Lung (tissue), 11 donors: ENCODE measurements at regions not wholly inside any gene's neighbourhood (a gene's known extent, or its start where the extent isn't known, plus 50 kb on each side); places are given as distances from the start of the nearest gene placed in this dataset.

Source experiments
- ATAC-seq: fragments of 200-7000 bp; cut with Tn5 transposase; one replicate; pipeline ENCODE4 v1.9.1; 2020; ENCODE audit warnings: moderate number of reproducible peaks; ENCODE audit not compliant: insufficient read depth, low FRiP score
- DNase-seq, 3 donors: peaks; one replicate each; pipeline ENCODE4 v3.0.0-alpha.2; 2013 to 2017
- H3K27ac ChIP-seq, 2 donors: one replicate each; pipeline ENCODE4 v1.5.1; 2013; ENCODE audit warnings: mild to moderate bottlenecking in 2 of 2, moderate library complexity in 2 of 2, control low read depth in 1 of 2, inconsistent platforms in 1 of 2, low read depth in 1 of 2, low read length in 1 of 2
- H3K27me3 ChIP-seq, 3 donors: one replicate each; pipeline ENCODE4 v1.5.1; 2013; ENCODE audit warnings: low read length in 2 of 3; ENCODE audit not compliant: control insufficient read depth in 3 of 3, insufficient read depth in 3 of 3
- H3K36me3 ChIP-seq, 4 donors: one replicate each; pipeline ENCODE4 v1.5.1; 2013; ENCODE audit warnings: low read length in 4 of 4, mild to moderate bottlenecking in 1 of 4, moderate library complexity in 1 of 4; ENCODE audit not compliant: control insufficient read depth in 4 of 4, insufficient read depth in 4 of 4
- H3K4me1 ChIP-seq, 5 donors: one replicate each; pipeline ENCODE4 v1.5.1; 2013; ENCODE audit warnings: low read length in 5 of 5, mild to moderate bottlenecking in 2 of 5, moderate library complexity in 1 of 5; ENCODE audit not compliant: control insufficient read depth in 5 of 5, insufficient read depth in 5 of 5
- H3K4me3 ChIP-seq: one replicate; pipeline ENCODE4 v1.5.1; 2013; ENCODE audit warnings: mild to moderate bottlenecking, control low read depth, moderate library complexity
- H3K9ac ChIP-seq, 2 donors: one replicate each; pipeline ENCODE4 v1.5.1; 2013; ENCODE audit warnings: low read length in 2 of 2, control low read depth in 1 of 2; ENCODE audit not compliant: insufficient read depth in 1 of 2
- H3K9me3 ChIP-seq, 4 donors: one replicate each; pipeline ENCODE4 v1.5.1; 2013; ENCODE audit warnings: low read length in 3 of 4, mild to moderate bottlenecking in 1 of 4, moderate library complexity in 1 of 4; ENCODE audit not compliant: control insufficient read depth in 4 of 4, insufficient read depth in 3 of 4
- CTCF ChIP-seq: IDR thresholded peaks from 2 replicates; pipeline ENCODE4 v1.5.1; 2012; ENCODE audit warnings: mild to moderate bottlenecking; ENCODE audit errors: control extremely low read depth, extremely low read depth
- WGBS, 2 donors: extraction: QIAGEN DNeasy Blood & Tissue Kit; methylation state at CpG; one replicate each; pipeline ENCODE4 v1.1.7; 2013; 5-methylcytosine and 5-hydroxymethylcytosine counted together
- donor health status: control.
- donor health status: control.
- donor health status: Bipolar disorder and iron deficiency.
- donor health status: healthy.
- donor health status: DM: yes; HTN: yes; CAD: no.

DNA sequence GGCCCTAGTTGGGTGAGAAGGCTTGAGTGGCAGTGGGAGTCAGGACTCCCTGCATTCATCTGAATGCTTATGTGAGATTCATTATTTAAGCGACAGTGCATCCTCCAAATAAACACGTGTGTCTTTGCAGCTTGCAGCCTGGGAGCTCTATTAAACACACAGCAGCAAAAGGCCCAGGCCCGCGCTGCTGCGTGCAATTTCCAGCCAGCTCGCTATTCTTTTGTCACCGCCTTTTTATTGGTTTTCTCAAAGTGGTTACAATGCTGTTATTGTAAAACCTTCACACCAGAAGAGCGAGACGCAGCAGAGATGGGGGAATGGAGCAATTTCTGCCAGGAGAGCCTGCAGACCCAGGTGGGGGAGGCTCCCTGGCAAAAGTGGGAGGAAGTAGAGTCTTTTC, 252.5 kb downstream of the BCOR start:
- peaks cover 0 to 4% (median 0%) of the 10 kb centered on the region in 4 donors for H3K9me3 ChIP-seq
- H3K4me1 ChIP-seq: peaks cover 0 to 5% (median 0%) of the 10 kb centered on the region in 5 donors
- H3K27me3 ChIP-seq: peaks cover 0 to 4% (median 0%) of the 10 kb centered on the region in 3 donors
- no peak overlapping the region for H3K4me3 ChIP-seq
- ATAC-seq: no peak
- no peak for DNase-seq
- no peaks in the 10 kb centered on the region for H3K36me3 ChIP-seq
- no peak for TF ChIP-seq CTCF
- 69 to 88% methylated on average over 9 of the region's 9 CpGs for WGBS, 2 donors
- H3K27ac ChIP-seq: no peak overlapping the region
- H3K9ac ChIP-seq: no peak overlapping the region

DNA sequence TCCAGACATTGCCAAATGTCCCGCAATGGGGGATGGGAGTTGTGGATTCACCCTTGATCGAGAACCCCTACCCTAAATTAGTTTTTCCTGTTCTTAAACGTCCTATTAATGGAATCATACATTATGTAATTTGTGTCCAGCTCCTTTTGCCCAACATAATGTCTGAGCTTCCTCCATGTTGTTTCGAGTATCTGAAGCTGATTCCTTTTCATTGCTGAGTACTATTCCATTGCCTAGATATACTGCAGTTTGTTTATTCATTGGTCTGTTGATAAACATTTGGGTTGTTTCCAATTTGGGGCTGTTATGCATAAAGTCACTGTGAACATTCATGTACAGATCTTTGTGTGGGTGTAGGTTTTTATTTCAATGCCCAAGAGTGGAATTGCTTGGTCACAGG, 251.3 kb downstream of the BCOR start:
- ATAC-seq: no peak
- WGBS, 2 donors: 84 to 98% methylated on average over 4 of the region's 4 CpGs
- Histone ChIP-seq H3K27me3 (peaks cover 0 to 4% (median 0%) of the 10 kb centered on the region in 3 donors), H3K4me1 (peaks cover 0 to under 1% (median 0%) of the 10 kb centered on the region in 5 donors), H3K9ac (no peak overlapping the region), H3K9me3 (peaks cover 0 to 4% (median 0%) of the 10 kb centered on the region in 4 donors), H3K4me3 (no peak overlapping the region), H3K27ac (no peak overlapping the region), H3K36me3 (no peaks in the 10 kb centered on the region)
- no peak for DNase-seq
- no peak for TF ChIP-seq CTCF

GRCh38 chrX:39848243-39848642, 249.5 kb downstream of the BCOR start:
- Histone ChIP-seq H3K4me1 (no peaks in the 10 kb centered on the region), H3K9ac (no peak overlapping the region), H3K4me3 (no peak overlapping the region), H3K36me3 (no peaks in the 10 kb centered on the region), H3K9me3 (peaks cover 0 to 4% (median 0%) of the 10 kb centered on the region in 4 donors), H3K27me3 (no peaks in the 10 kb centered on the region), H3K27ac (no peak overlapping the region)
- TF ChIP-seq CTCF: no peak
- WGBS, 2 donors: 40 to 50% methylated on average over 5 of the region's 5 CpGs
- DNase-seq: no peak
- ATAC-seq: no peak

- H3K27me3 ChIP-seq: peaks cover 0 to 3% (median 0%) of the 10 kb centered on the region in 3 donors
- TF ChIP-seq CTCF: no peak
- peaks cover 0 to 5% (median 0%) of the 10 kb centered on the region in 5 donors for H3K4me1 ChIP-seq
- H3K9ac ChIP-seq: no peak overlapping the region
- 71 to 90% methylated on average over 7 of the region's 7 CpGs for whole genome bisulfite sequencing, 2 donors
- peaks cover 0 to 4% (median 0%) of the 10 kb centered on the region in 4 donors for H3K9me3 ChIP-seq
- DNase-seq (no peak), ATAC-seq (no peak)
- no peak overlapping the region for H3K27ac ChIP-seq
- H3K36me3 ChIP-seq: no peaks in the 10 kb centered on the region
- no peak overlapping the region for H3K4me3 ChIP-seq
These were observed 248.9 kb downstream of the BCOR start for GRCh38 chrX:39848900-39849299.
